ENCODE measurements at regions not wholly inside any gene's neighbourhood (a gene's known extent, or its start where the extent isn't known, plus 50 kb on each side); places are given as distances from the start of the nearest gene placed in this dataset.
A peak's percentile ranks its signal among the peaks of the same experiment; 100 is the strongest.
"Not testable (repeated sequence)": the region's sequence is repeated elsewhere in the genome, so short reads cannot be mapped to it uniquely, and the experiment has no call there.

DNA sequence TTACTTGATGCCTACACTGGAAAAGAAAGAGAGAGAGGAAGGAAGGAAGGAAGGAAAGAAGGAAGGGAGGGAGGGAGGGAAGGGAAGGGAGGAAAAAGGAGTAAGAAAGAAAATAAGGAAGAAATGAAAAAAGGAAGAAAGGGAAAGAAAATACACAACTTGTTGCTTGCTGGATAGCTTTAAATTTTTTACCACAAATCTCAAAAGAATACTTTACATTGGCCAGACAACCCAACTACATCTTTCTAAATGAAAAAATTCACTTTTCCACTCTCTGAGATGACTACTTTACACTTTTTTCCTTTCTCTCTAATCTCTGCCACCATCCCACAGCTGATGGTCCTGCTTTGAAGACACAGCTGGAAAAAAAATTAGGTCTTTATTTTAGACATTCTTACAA, 228.9 kb upstream of the FAM78B start:
- DNase-seq = no peak

DNA sequence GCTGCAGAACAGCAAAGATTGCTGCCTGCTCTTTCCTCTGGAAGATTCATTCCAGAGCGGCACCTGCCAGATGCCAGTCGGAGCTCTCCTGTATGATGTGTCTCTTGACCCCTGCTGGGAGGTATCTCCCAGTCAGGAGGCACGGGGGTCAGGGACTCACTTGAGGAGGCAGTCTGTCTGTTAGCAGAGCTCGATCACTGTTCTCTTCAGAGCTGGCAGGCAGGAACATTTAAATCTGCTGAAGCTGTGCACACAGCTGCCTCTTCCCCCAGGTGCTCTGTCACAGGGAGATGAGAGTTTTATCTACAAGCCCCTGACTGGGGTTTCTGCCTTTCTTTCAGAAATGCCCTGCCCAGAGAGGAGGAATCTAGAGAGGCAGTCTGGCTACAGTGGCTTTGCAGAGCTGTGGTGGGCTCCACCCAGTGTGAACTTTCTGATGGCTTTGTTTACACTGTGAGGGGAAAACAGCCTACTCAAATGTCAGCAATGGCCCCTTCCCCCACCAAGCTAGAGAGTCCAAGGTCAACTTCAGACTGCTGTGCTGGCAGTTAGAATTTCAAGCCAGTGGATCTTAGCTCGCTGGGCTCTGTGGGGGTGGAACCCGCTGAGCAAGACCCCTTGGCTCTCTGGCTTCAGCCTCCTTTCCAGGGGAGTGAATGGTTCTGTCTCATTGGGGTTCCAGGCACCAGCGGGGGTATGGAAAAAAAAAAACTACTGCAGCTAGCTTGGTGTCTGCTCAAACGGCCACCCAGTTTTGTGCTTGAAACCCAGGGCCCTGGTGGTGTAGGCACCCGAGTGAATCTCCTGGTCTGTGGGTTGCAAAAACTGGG, 242.7 kb upstream of the FAM78B start:
- not testable (repeated sequence) for DNase-seq

DNA sequence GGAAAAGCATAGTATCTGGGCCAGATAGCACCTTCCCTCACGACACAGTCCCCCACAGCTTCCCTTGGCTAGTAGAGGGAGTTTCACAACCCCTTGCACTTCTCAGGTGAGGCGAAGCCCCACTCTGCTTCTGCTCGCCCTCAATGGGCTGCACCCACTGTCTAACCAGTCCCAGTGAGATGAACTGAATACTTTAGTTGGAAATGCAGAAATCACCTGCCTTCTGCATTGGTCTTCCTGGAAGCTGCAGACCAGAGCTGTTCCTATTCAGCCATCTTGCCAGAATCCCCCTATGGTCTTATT, 243.2 kb upstream of the FAM78B start:
- no peak for DNase-seq

DNA sequence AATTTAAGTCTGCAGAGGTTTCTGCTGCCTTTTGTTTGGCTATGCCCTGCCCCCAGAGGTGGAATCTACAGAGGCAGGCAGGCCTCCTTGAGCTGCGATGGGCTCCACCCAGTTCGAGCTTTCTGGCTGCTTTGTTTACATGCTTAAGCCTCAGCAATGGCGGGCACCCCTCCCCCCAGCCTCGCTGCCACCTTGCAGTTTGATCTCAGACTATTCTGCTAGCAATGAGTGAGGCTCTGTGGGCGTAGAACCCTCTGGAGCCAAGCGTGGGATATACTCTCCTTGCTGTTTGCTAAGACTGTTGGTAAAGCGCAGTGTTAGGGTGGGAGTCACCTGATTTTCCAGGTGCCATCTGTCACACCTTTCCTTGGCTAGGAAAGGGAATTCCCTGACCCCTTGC, 250.0 kb upstream of the FAM78B start:
- DNase-seq = not testable (repeated sequence)

DNA sequence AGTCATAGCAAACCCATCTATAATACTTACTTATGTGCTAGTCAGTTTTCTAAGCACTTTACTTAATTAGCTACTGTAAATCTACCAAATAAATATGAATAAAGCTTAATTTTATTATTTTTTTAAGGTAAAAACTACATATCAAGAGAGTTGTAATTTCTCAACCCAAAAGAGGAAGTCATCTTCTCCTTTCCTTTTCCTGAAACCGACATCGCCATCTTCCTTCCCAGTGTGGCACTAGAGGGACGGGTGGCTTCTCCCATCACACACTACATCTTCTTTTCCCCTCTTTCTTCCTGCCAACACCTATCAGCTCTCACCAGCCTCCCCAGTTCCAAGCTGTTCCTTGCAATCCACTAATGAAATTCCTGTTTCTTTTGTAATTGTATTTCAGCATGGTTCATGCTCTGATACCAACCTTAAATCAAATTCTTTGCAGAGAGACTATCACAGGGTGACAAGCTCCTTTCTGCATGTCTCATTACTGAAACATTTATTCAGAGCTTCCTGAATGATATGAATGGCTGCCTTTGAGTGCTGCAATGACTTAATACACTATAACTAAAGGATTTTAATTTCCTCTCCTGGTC, 251.6 kb upstream of the FAM78B start:
- DNase-seq = no peak

DNA sequence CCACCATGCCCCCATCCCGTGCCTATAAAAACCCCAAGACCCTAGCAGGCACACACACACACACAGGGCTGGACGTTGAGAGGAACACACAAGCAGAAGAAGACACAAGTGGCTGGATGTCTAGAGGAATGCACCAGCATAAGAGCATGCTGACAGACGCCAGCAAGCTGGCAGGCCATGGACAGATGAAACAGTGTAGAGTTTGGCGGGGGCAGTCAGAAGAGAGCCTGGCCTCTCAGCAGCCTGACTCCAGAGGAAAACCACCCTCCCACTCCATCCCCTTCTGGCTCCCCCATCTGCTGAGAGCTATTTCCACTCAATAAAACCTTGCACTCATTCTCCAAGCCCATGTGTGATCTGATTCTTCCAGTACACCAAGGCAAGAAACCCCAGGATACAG, 255.8 kb upstream of the FAM78B start:
- not testable (repeated sequence) for DNase-seq

DNA sequence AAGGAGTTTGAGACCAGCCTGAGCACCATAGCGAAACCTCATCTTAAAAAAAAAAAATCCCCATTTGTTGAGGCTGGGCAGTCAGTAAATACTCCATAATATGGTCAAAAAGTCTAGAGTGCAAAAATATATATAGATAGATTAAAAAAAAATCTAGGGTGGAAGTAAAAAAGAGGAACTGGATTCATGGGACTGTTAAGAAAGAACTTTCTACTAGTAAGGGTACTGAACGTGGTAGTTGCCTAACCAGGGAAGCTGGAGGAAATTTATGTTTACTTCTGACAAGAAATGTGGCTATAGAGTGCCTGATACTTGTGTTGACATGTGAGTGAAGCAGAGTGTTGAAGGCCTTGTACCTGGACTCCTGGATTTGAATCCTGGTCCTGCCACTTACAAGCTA, 265.9 kb upstream of the FAM78B start:
- DNase-seq = no peak

DNA sequence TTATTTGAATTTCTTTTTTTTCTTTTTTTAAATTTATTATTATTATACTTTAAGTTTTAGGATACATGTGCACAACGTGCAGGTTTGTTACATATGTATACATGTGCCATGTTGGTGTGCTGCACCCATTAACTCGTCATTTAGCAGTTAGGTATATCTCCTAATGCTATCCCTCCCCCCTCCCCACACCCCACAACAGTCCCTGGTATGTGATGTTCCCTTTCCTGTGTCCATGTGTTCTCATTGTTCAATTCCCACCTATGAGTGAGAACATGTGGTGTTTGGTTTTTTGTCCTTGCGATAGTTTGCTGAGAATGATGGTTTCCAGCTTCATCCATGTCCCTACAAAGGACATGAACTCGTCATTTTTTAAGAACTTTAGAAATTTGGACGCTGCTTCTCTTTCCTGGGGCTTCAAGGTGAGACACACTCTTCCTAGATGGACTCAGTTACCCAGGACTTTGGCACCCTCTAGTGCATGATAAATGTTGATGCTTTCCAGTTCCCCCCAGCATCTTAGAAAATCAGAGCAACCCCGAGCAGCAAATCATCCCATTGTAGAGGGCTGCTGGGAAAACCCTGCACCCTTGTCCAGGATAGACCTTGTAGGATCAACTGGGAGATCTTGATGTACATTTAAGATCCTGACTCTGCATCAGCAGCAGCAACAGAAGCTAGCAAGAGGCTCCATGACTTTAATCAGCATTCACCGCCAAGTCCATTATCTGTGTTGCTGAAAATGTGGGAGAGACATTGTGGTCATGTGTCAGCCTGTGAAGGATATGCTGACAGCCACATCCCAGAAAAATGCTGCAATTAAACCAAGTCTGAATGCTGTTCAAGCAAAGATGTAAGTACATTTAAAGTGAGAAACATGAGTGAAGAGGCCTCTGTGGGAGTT, 266.9 kb upstream of the FAM78B start:
- peak; percentile 38 for DNase-seq

DNA sequence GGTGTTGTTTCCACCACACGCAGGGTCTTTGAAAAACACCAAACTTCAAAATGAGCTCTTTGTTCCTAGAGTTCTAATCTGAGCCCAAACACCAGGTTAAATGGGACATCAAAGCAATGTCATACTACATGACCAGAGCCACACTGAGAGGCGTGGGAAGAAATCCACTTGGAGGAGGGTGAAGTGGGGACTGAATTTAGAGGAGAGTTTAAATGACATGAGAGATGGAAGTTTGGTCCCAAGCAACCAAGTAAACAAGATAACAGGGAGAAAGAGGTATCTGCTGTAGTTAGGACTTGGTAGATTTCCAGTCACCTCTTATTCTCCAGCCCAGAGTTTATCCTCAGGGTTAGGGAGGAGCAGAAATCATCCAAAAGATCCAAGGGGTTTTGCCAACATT, 290.9 kb upstream of the FAM78B start:
- no peak for DNase-seq

DNA sequence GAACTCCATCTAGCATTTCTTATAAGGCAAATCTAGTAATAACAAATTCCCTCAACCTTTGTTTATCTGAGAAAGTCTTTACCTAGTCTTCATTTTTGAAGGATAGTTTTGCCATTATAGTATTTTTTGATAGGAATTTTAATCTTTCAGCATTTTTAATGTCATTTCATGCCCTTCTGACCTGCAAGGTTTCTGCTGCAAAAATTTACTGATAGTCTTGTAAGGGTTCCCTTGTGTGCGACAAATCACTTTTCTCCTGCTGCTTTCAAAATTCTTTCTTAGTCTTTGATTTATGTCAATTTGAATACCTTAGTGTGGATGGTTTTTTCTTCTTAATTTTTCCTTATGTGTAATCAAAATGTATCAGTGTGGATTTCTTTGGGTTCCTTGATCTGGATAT, 297.5 kb upstream of the FAM78B start:
- DNase-seq = no peak

DNA sequence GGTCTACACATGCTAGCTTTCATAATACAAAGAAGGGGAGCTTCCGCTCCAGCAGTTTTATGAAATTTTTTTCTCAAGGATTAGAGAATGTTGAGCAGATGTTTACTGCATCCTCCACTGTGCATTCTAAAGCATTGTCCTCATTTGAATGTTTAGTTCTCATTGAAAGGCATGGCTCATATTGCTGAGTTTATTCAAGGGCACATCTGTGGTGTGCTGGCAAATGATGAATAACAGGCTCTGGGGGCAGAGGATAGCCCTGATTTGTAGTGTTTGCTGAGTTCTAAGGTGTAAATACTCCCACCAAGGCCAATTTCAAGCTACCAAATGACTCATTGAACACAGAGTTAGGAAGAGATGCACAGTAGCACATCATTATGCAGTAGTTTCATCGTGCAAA, 303.2 kb upstream of the FAM78B start:
- no peak for DNase-seq

DNA sequence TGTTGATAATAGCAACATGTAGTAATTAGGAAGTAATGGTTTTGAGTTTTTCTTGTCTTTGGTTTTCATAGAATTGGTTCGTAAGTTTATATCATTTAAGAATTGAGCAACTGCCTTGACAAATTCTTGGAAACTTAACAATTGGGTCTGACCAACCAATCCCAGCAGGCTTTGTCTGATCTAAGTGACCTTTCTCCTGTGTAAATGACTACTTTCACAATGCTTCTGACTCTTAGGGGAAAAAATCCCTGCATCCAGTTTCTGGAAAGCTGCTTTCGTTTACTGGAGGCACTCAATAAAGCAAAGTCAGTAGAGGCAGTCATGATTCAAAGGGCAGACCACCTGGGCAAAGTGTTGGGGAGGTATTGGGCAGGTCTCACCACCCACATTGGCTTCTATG, 303.6 kb upstream of the FAM78B start:
- no peak for DNase-seq

DNA sequence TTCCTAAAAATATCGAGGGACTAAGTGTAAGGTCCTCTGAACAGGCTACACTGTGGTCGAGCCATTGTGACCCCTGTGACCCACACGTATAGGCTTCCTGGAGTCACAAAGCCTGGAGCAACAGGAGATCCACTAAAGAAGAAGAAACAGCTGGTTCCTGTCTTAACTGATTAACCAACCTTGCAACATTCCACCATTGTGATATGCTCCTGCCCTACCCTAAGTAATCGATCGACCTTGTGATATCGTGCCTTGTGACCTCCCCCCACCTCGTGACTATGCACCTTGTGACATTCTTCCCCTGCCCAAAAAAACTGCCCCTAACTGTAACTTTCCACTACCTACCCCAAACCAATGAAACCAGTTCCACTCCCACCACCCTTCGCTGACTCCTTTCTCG, 304.6 kb upstream of the FAM78B start:
- no peak for DNase-seq

DNA sequence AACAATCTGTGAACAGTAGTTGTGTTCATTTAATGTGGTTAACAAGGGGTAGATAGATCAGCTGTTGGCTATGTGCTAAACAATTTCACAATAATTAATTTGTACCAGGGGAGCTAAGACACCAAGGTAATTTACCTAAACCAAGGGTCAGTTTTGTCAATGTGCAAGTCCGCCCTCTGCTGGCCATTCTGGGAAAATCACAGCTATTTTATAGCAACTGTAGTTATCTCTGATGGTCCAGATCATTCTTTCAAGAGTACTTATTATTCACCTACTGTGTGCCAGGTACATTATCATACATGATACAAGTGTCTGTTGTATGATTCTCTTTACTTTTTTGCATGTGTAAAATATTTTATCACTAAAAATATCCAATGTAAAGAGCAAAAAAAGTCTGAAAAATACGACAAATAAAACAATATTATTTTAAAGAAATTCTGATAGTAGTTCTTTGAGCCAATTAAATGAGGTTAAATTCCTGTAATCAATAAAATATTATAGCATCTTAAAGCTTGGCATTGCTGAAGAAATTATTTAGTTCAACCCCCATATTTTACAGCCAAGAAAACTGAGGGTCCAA, 312.3 kb upstream of the FAM78B start:
- DNase-seq = peak; percentile 10

DNA sequence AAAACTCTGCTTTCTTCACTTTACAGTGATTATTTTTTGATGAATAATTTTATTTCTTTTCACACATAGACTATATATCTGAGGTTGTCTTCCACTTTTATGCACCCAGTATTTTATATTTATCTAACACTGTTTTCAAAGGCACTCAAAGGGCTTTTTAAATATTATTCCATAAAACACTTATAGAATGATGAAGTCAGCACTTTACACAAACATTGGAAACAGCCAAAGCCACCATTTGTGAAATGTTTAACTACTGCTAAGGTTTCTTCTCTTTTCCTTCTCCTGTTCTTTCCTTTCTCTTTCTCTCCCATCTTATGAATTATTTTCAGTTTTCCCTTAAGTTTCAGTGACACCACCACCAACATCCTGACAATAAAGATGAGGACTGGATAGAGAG, 317.7 kb upstream of the FAM78B start:
- no peak for DNase-seq

DNA sequence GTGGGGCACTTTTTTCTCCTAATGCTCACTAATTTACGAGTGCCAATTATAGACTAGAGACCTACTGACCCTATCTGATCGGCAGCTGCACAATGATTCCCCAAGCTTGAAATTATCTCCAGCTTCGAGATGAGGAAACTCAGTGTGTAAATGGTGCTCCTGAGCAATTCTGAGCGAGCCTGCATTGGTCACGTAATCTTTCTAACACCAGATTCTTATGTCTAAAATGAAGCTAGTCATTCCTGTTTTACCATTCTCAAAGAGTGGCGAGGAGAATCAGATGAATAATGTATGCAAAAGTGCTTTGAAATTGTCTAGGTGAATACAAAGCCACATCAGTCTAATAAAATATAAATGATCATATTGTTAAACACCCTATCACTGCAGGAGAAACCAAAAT, 318.1 kb upstream of the FAM78B start:
- no peak for DNase-seq

DNA sequence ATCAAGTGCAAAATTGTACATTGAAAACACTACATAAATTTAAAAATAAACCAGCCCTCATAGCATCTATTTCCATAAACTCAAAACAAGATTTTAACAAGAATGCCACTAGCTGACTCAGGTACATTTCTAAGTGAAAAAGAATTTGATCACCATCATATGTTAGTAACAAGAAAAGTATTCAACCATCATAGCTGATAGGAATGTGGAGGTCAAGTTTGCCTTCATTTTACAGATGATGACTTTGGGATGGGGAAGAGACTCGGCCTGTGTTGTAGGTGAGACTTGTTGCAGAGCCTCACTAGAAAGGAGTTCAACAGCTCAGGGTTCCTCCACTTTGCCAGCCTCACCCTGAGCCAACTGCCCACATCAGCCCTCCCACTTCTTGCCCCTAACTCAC, 318.8 kb upstream of the FAM78B start:
- no peak for DNase-seq

DNA sequence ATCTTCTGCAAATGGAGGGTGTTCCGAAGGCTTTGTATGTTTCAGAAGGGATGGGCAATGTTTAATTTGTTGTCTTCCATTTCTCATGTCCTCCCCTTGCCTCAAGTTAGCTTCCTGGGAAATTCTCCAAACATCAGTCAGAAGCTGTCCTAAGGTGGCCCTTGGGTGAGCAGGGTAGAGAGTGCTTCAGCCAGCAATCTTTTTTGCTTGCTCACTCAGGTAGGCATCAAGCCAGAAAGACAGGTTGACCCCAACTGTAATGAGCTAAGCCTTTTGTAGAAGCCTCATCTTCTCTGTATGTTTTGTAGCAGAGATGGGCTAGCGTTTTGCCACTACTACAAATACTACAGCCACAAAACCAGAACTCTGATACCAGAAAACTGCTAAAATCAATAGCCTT, 321.5 kb upstream of the FAM78B start:
- no peak for DNase-seq

DNA sequence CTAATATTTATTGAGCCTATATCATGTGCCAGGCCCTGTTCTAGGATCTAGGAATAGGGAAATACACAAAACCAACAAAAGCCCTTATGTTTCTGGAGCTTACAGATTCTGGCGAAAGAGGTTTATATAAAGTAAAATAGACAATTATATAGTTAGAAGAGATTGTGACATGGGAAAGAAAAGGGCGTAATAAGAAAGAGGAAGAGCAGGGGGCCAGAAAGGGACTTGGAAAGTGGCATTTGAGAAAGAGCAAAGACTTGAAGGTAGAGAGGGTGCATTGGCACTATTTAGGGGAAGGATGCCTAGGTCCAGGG, 322.5 kb upstream of the FAM78B start:
- no peak for DNase-seq

DNA sequence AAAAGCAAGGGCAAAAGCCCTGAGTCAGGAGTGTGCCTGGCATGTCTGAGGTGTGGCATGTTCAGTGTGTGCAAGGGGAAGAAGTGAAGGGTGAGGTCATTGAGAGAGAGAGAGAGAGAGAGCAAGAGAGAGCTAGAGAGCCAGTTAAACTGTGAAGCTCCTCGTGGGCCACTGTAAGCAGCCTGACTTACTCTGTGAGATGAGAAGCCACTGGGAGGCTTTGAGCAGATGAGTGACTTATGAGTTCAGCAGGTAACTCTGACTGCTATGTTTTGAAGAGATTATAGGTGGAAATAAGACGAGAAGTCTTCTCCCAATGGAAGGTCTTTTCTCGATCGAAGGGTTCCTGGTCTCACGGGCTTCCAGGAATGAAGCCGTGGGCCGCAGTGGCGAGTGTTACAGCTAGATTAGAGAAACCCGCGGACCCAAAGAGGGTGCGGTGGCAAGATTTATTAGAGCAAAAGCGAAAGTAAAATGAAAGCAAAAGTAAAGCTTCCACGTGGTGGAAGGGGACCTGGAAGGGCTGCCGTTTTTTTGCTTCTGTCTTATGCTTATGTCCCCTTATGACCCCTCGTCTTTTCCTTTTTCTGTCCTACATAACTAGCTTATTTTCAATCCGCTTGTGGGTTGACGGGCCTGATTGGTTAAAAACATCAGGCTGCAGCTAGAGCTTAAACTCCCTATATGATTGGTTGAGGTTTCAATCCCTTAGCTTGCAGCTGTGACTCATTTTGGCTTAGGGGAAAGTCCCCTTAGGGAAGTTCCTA, 323.1 kb upstream of the FAM78B start:
- DNase-seq = peak; percentile 41

DNA sequence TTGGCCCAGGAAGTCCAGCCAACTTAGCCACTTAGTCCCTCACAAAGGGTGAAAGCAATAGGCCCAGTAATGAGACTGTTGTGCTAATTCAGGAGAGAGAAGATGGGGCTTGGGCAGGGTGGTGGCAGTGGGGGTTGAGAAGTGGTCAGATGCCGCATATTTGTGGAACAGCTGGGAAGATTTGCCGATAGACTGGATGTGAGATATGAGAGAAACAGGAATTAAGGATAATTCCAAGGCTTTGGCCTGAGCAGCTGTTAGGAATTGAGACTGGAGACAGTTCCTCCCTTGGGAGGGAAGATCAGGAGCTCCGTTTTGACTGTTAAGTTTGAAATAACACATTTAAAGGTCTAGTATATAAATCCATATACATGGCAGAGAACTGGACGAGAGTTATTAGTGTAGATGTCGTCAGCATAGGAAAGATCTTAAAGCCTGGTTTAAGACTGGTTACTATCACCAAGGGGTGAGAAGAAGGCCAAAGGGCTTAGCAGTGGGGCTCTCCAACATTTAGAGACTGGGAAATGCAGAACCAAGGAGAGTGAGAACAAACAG, 323.7 kb upstream of the FAM78B start:
- DNase-seq = no peak

DNA sequence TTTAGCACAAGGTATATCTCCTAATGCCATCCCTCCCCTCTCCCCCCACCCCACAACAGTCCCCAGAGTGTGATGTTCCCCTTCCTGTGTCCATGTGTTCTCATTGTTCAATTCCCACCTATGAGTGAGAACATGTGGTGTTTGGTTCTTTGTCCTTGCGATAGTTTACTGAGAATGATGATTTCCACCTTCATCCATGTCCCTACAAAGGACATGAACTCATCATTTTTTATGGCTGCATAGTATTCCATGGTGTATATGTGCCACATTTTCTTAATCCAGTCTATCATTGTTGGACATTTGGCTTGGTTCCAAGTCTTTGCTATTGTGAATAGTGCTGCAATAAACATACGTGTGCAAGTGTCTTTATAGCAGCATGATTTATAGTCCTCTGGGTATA, 327.0 kb upstream of the FAM78B start:
- DNase-seq = not testable (repeated sequence)

DNA sequence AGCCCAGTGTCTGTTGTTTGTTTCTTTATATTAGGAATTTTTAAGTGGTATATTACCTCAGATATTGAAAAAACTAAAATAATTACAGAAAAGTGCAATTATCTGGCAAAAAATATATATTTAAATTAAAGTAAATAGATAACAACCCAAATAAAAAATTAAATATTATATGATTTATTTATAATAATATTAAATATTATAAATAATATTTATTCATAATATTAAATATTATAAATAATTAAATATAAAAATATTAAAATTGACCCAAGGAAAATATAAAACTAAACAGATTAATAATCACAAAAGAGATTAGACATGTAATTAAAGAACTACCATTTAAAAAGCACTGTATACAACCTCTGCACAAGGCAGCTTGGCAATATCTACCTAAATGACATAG, 331.9 kb upstream of the POGK start:
- no peak for DNase-seq

All from NCI-H1105 (cell line).